ENCODE measurements at regions not wholly inside any gene's neighbourhood (a gene's known extent, or its start where the extent isn't known, plus 50 kb on each side); places are given as distances from the start of the nearest gene placed in this dataset.

GRCh38 chr20:50301165-50301564 is 110.5 kb downstream of the CEBPB start:
- DNase-seq (ENCODE audit: low read depth): no peak

- no peak for DNase-seq (ENCODE audit: low read depth)
Measured at GRCh38 chr20:50301712-50302111, 111.1 kb downstream of the CEBPB start.

GRCh38 chr20:50302341-50303057 is 111.9 kb downstream of the CEBPB start:
- no peak for DNase-seq (ENCODE audit: low read depth)

GRCh38 chr20:50303573-50304500 is 113.2 kb downstream of the CEBPB start:
- no peak for DNase-seq (ENCODE audit: low read depth)

DNA sequence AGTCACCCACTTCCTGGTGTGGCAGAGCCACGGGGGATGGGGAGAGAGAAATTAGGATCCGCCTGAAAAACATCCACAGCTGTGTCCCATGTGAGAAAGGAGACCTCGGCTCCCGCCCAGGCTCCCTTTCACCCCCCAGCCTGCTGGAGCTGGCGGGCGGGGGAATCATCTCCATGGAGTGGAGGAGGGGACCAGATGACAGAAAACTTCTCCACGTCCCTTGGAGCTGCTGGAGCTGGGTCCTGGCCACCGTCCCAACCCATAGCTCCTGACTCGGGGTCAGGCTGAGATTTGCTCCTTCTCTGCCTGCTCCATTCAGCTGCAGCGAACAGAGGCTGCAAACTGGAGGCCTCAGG is 113.8 kb downstream of the CEBPB start:
- no peak for DNase-seq (ENCODE audit: low read depth)

DNA sequence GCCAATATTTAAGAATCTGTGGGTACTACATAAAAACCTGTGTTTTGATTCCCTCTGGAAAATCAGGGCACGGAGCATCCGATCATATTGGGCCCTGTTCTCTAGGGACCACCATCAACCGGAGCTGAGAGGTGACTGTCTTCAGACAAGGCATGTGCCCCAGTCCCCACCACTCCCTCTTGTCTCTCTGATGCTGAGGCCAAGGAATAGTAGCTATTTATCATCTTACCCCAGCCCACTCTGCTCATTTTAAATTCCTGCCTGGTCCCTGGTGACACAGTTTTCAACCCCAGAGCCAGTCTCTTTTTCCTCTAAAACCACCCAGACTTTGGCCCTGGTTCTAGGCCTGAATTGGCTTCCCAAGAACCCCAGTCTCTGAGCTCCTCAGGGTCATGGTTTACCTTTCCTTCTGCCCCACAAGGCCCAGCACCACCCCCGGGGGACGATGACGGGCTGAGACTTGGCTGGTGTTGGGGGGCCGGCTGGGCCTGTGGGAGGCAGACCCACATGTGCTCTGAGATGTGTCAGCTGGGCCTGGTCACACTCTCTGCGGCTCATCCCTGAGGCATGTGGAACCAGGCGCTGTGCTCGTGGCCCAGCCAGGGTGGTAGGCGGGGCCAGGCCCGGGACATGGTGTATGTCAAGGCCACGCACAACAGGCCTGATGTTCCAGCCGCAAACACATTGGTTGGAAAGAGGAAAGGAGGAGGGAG is 114.4 kb downstream of the CEBPB start:
- no peak for DNase-seq (ENCODE audit: low read depth)

GRCh38 chr20:50305636-50306477 is 115.2 kb downstream of the CEBPB start:
- DNase-seq (ENCODE audit: low read depth): no peak

- DNase-seq (ENCODE audit: low read depth): no peak
Measured at GRCh38 chr20:50306478-50307423, 116.1 kb downstream of the CEBPB start.

GRCh38 chr20:50308166-50308512 is 117.5 kb downstream of the CEBPB start:
- DNase-seq (ENCODE audit: low read depth): no peak

DNA sequence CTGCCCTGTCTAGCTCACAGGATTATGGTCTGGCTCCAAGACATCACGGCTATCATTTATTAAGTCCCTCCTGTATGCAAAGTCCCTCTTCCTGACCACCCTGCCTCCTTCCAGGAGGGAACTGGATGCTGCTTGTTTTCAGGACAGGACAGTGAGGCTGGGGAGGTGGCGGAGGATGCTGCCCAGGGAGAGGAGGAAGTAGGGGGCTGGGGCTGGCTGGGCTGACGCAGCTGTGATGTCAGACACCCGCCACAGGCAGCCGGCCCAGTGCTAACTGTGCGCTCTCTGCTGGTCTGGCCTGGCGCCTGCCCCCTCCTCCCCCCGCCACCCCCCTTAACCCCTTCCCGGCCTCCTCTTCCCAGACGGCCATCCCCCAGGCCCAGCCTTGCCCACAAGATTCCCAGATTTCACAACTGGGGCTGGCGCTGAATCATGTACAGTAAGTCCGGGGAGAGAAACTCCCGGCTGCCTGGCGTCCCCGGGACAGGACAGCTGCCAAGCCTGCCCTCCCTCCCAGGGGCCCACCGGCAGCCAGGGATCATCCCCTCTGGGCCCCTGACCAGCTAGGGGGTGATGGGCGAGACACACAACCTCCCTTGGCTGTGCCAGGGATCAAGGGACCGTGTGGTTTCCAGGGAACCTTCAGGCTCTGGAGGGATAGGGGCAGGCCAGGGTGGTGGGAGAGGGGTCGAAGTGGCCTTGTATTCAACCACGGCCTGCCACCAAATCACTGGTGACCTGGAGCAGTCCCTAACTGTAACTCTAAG is 118.1 kb downstream of the CEBPB start:
- no peak for DNase-seq (ENCODE audit: low read depth)

- DNase-seq (ENCODE audit: low read depth): no peak
Measured at GRCh38 chr20:50309280-50309763, 118.7 kb downstream of the CEBPB start.

DNA sequence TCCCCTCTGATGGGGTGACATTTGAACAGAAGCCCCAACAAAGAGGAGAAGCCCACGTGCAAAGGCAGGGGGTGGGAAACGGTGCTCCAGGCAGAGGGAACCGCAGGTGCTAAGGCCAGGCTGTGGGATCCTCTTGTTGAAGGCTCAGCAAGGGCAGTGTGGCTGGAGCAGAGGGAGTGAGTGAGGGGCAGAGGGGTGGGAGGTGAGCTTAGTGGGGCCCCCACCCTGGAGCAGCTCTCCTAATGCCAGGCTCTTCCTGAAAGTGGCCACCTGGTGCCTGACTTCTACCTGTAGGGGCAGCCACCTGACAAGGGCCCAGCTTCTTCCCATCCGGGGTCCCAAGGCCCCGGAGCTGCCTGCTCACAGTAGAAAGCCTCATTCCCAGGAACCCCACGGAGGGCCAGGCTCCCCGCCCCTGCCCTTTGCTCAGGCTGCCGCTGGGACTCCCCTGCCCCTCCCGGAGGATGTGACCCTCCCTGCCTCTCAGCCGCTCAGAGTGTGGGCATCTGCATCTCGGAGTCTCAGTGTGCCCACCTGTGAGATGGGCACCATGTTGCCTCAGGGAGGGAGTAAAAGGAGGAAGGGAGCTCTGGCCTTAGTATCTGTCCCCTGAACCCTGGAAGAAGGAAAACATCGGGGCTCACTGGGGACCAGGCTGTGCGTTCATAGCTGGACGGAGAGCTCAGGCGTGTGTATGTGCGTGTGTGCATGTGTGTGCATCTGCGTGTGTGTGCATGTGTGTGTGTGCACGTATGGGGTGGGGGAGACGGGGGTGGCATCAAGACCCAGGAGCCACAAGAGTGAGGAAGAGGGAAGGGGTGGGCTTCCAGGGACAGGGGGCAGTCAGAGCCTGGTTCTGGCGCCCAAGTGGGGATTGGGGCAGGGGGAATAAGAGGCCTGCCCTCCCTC is 119.4 kb downstream of the CEBPB start:
- no peak for DNase-seq (ENCODE audit: low read depth)

DNA sequence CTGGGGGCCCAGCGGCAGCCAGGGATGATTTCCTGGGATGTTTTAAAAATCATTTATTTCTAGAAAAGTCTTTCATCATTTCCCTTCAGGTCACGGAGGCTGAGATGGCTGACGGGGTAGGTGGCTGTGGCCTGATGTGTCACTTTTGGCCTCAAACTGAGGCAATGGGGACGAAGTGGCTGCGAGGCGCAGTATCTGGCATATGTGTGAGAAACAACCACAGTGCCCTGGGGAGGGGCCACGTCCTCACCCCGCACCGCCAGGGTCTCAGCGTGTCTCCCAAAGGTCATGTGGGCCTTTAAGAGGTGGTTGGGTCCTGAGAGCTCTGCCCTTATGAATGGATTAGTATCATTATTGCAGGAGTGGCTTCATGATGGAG is 120.0 kb downstream of the CEBPB start:
- DNase-seq (ENCODE audit: low read depth): no peak

DNA sequence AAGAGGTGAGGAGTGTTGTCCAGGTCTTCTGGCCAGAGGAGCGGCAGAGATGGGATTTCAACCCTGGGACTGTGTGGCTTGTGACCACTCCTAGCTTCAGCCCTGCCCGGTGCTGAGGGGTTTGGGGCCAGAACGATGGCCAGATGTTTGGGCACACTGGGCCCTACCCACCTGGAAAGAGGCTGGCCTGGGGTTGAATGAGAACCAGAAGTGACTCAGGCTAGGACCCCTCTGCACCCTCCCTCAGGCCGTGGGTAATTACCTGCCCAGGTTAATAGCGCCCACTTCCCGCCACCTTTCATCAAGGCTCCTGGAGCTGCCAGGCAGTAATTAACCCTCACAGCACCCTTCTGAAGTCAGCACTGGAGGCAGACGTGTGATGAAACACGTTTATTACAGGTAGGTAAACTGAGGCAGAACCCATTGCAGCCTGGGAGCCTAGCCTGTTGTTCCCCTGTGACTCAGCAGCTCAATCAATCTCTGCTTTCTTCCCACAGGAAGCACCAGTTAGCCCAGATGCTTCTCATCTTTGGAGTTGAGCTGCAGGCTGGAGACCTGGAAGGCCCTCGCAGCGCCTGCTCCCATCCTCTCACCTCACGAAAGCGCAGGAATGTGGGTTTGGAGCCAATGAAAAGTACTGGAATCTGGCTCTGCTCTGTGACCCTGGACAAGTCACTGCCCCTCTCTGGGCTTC is 120.8 kb downstream of the CEBPB start:
- DNase-seq (ENCODE audit: low read depth): no peak

GRCh38 chr20:50312002-50312681 is 121.5 kb downstream of the CEBPB start:
- no peak for DNase-seq (ENCODE audit: low read depth)

DNA sequence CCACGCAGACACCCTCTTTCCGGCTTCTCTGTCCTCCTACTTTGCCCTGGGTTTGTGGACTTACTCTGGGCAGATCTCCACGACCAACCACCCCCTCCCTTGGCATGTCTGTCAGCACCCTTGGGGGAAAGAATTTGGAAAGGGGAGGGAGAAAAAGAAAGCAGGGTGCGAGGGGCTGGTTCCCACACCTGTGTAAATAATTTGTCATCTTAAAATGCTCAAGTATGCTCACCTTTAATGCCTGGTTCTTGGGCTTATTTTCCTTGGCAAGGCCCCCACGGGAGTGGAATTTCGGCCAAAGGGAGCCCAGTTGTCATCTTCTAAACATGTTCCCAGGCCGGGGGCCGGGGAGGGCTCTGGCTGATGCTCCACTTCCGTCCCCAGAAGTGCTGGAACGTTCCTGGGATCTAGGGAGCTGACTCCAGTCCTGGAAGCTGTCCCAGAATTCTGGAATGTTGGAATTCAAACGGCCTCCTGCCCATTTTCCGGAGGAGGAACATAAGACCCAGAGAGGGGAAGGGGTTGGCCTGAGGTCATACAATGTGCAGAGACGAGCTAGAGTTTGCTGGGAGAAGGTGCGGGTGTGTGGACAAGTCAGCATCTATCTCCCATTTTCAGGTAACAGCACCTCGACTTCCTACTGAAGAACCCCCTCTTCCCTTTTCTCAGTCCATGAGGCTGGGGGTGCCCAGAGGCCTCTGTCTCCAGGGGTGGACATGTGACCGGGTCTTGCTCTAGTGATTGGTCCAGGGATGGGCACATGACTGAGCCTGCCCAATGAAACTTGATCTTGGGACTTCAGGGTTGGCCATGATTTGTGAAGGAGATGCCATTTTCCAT is 122.3 kb downstream of the CEBPB start:
- no peak for DNase-seq (ENCODE audit: low read depth)

- no peak for DNase-seq (ENCODE audit: low read depth)
Measured at GRCh38 chr20:50313522-50313820, 122.8 kb downstream of the CEBPB start.
